Naive B cell (primary cell): ENCODE measurements at regions not wholly inside any gene's neighbourhood (a gene's known extent, or its start where the extent isn't known, plus 50 kb on each side); places are given as distances from the start of the nearest gene placed in this dataset.
"Not testable (repeated sequence)": the region's sequence is repeated elsewhere in the genome, so short reads cannot be mapped to it uniquely, and the experiment has no call there.

Experiments
- ATAC-seq, 2 donors: fragments of 150-1000 bp; cut with Tn5 transposase; 2 replicates each; pipeline ENCODE4 v1.10.0; 2021; ENCODE audit warnings: low read depth in 2 of 2, mild to moderate bottlenecking in 2 of 2, moderate library complexity in 2 of 2
- DNase-seq: peaks from one replicate; pipeline ENCODE4 v3.0.0; 2022
- H3K27ac Mint-ChIP-seq, 6 donors: one replicate each; pipeline ENCODE4 v1.8.0; 2020 to 2022; ENCODE audit warnings: mild to moderate bottlenecking in 6 of 6, mixed read lengths in 6 of 6, moderate library complexity in 5 of 6, inconsistent platforms in 2 of 6
- H3K27me3 Mint-ChIP-seq, 3 donors: one replicate each; pipeline ENCODE4 v1.8.0; 2021 to 2022; ENCODE audit warnings: mixed read lengths in 3 of 3, mild to moderate bottlenecking in 1 of 3
- H3K36me3 Mint-ChIP-seq, 2 donors: one replicate each; pipeline ENCODE4 v1.8.0; 2020 to 2022; ENCODE audit warnings: mixed read lengths in 2 of 2, inconsistent platforms in 1 of 2, mild to moderate bottlenecking in 1 of 2
- H3K4me1 Mint-ChIP-seq, 3 donors: one replicate each; pipeline ENCODE4 v1.8.0; 2020 to 2022; ENCODE audit warnings: mixed read lengths in 3 of 3, inconsistent platforms in 1 of 3, mild to moderate bottlenecking in 1 of 3, moderate library complexity in 1 of 3
- H3K4me3 Mint-ChIP-seq, 8 donors: one replicate each; pipeline ENCODE4 v1.8.0; 2020 to 2022; ENCODE audit warnings: mild to moderate bottlenecking in 8 of 8, mixed read lengths in 8 of 8, moderate library complexity in 8 of 8, inconsistent platforms in 2 of 8
- H3K9me3 Mint-ChIP-seq, 7 donors: one replicate each; pipeline ENCODE4 v1.8.0; 2020 to 2022; ENCODE audit warnings: mixed read lengths in 7 of 7, mild to moderate bottlenecking in 5 of 7, inconsistent platforms in 2 of 7, moderate library complexity in 1 of 7

- Mint-ChIP-seq H3K4me3 (no peak overlapping the region), H3K9me3 (peaks cover 0 to 4% (median 0%) of the 10 kb centered on the region in 7 donors), H3K4me1 (peaks cover 2 to 12% (median 7%) of the 10 kb centered on the region in 3 donors), H3K36me3 (no peaks in the 10 kb centered on the region), H3K27me3 (no peaks in the 10 kb centered on the region), H3K27ac (no peak overlapping the region)
- ATAC-seq: no peak
- no peak for DNase-seq
Measured at GRCh38 chr5:163889369-163889768, 383.9 kb downstream of the MAT2B start.

GRCh38 chr5:163890261-163890660 is 384.8 kb downstream of the MAT2B start:
- DNase-seq (no peak), ATAC-seq (no peak)
- Mint-ChIP-seq H3K27ac (no peak overlapping the region), H3K27me3 (no peaks in the 10 kb centered on the region), H3K4me3 (no peak overlapping the region), H3K36me3 (no peaks in the 10 kb centered on the region), H3K9me3 (peaks cover 0 to 4% (median 0%) of the 10 kb centered on the region in 7 donors), H3K4me1 (peaks cover 9 to 17% (median 16%) of the 10 kb centered on the region in 3 donors)

- Mint-ChIP-seq H3K27me3 (no peaks in the 10 kb centered on the region), H3K27ac (peak overlapping the region in 2 of 6 donors; percentile 14 to 22), H3K9me3 (no peaks in the 10 kb centered on the region), H3K36me3 (no peaks in the 10 kb centered on the region), H3K4me3 (no peak overlapping the region), H3K4me1 (peaks cover 10 to 32% (median 23%) of the 10 kb centered on the region in 3 donors)
- ATAC-seq (no peak), DNase-seq (no peak)
Measured at GRCh38 chr5:163893281-163893680, 387.9 kb downstream of the MAT2B start.

- no peak for DNase-seq
- peak; percentile 52 to 79 for ATAC-seq
- Mint-ChIP-seq H3K9me3 (no peaks in the 10 kb centered on the region), H3K36me3 (no peaks in the 10 kb centered on the region), H3K4me3 (peak overlapping the region in 1 of 8 donors; percentile 1), H3K27ac (peak overlapping the region in 1 of 6 donors; percentile 53), H3K27me3 (no peaks in the 10 kb centered on the region), H3K4me1 (peaks cover 18 to 43% (median 27%) of the 10 kb centered on the region in 3 donors)
Measured at GRCh38 chr5:163894645-163895044, 389.2 kb downstream of the MAT2B start.

GRCh38 chr5:163898873-163899272 is 393.5 kb downstream of the MAT2B start:
- H3K4me1 Mint-ChIP-seq: peaks cover 18 to 36% (median 24%) of the 10 kb centered on the region in 3 donors
- peak overlapping the region in 1 of 6 donors; percentile 4 for H3K27ac Mint-ChIP-seq
- no peaks in the 10 kb centered on the region for H3K27me3 Mint-ChIP-seq
- peaks cover 0 to 5% of the 10 kb centered on the region in 2 donors for H3K36me3 Mint-ChIP-seq
- H3K9me3 Mint-ChIP-seq: peaks cover 0 to 2% (median 0%) of the 10 kb centered on the region in 7 donors
- ATAC-seq: no peak
- no peak for DNase-seq
- H3K4me3 Mint-ChIP-seq: no peak overlapping the region

- peak; percentile 64 to 77 for ATAC-seq
- peak overlapping the region; percentile 3 to 78 (median 64) for H3K4me3 Mint-ChIP-seq
- peaks cover 50 to 54% (median 52%) of the 10 kb centered on the region in 3 donors for H3K4me1 Mint-ChIP-seq
- not testable (repeated sequence) for H3K9me3 Mint-ChIP-seq, H3K27me3 Mint-ChIP-seq
- peak overlapping the region; percentile 59 to 97 (median 90) for H3K27ac Mint-ChIP-seq
- H3K36me3 Mint-ChIP-seq: peaks cover 4 to 18% of the 10 kb centered on the region in 2 donors
- DNase-seq: peak; percentile 42
Measured at GRCh38 chr5:163907783-163908182, 402.4 kb downstream of the MAT2B start.

- DNase-seq: no peak
- Mint-ChIP-seq H3K4me1 (peaks cover 53 to 58% (median 54%) of the 10 kb centered on the region in 3 donors), H3K27me3 (no peaks in the 10 kb centered on the region), H3K4me3 (peak overlapping the region; percentile 3 to 78 (median 64)), H3K9me3 (peaks cover 2 to 9% (median 6%) of the 10 kb centered on the region in 7 donors), H3K27ac (peak overlapping the region; percentile 59 to 97 (median 90)), H3K36me3 (peaks cover 4 to 18% of the 10 kb centered on the region in 2 donors)
- ATAC-seq: peak; percentile 84 to 85
Measured at GRCh38 chr5:163908253-163908652, 402.8 kb downstream of the MAT2B start.

- ATAC-seq (no peak), DNase-seq (no peak)
- H3K36me3 Mint-ChIP-seq: peaks cover 4 to 18% of the 10 kb centered on the region in 2 donors
- peak overlapping the region in 1 of 8 donors; percentile 1 for H3K4me3 Mint-ChIP-seq
- no peaks in the 10 kb centered on the region for H3K27me3 Mint-ChIP-seq
- peaks cover 2 to 9% (median 6%) of the 10 kb centered on the region in 7 donors for H3K9me3 Mint-ChIP-seq
- peak overlapping the region in 3 of 6 donors; percentile 18 to 87 (median 35) for H3K27ac Mint-ChIP-seq
- H3K4me1 Mint-ChIP-seq: peaks cover 73 to 77% (median 73%) of the 10 kb centered on the region in 3 donors
Measured at GRCh38 chr5:163910226-163910625, 404.8 kb downstream of the MAT2B start.

- H3K27ac Mint-ChIP-seq: peak overlapping the region; percentile 12 to 100 (median 89)
- no peak for ATAC-seq
- peaks cover 0 to 10% of the 10 kb centered on the region in 2 donors for H3K36me3 Mint-ChIP-seq
- H3K4me3 Mint-ChIP-seq: no peak overlapping the region
- H3K4me1 Mint-ChIP-seq: peaks cover 78 to 83% (median 81%) of the 10 kb centered on the region in 3 donors
- peaks cover 0 to 3% (median 2%) of the 10 kb centered on the region in 7 donors for H3K9me3 Mint-ChIP-seq
- H3K27me3 Mint-ChIP-seq: no peaks in the 10 kb centered on the region
- no peak for DNase-seq
Measured at GRCh38 chr5:163912046-163912445, 406.6 kb downstream of the MAT2B start.

GRCh38 chr5:163913548-163913947 is 408.1 kb downstream of the MAT2B start:
- peaks cover 77 to 83% (median 81%) of the 10 kb centered on the region in 3 donors for H3K4me1 Mint-ChIP-seq
- no peak for DNase-seq
- peaks cover 0 to 25% of the 10 kb centered on the region in 2 donors for H3K36me3 Mint-ChIP-seq
- no peak for ATAC-seq
- H3K4me3 Mint-ChIP-seq: peak overlapping the region in 3 of 8 donors; percentile 16 to 21 (median 18)
- H3K9me3 Mint-ChIP-seq: peaks cover 6 to 16% (median 9%) of the 10 kb centered on the region in 7 donors
- no peaks in the 10 kb centered on the region for H3K27me3 Mint-ChIP-seq
- peak overlapping the region; percentile 64 to 100 (median 100) for H3K27ac Mint-ChIP-seq

GRCh38 chr5:163914910-163915309 is 409.5 kb downstream of the MAT2B start:
- peak; percentile 73 to 76 for ATAC-seq
- Mint-ChIP-seq H3K27me3 (no peaks in the 10 kb centered on the region), H3K9me3 (peaks cover 12 to 30% (median 23%) of the 10 kb centered on the region in 7 donors), H3K4me1 (peaks cover 71 to 80% (median 76%) of the 10 kb centered on the region in 3 donors), H3K4me3 (peak overlapping the region; percentile 82 to 95 (median 89)), H3K27ac (peak overlapping the region; percentile 100), H3K36me3 (peaks cover 6 to 39% of the 10 kb centered on the region in 2 donors)
- DNase-seq: peak; percentile 93

GRCh38 chr5:163915481-163915961 is 410.1 kb downstream of the MAT2B start:
- peak; percentile 65 for ATAC-seq
- peaks cover 12 to 36% (median 28%) of the 10 kb centered on the region in 7 donors for H3K9me3 Mint-ChIP-seq
- peaks cover 6 to 40% of the 10 kb centered on the region in 2 donors for H3K36me3 Mint-ChIP-seq
- DNase-seq: peak; percentile 85
- H3K4me1 Mint-ChIP-seq: peaks cover 71 to 80% (median 75%) of the 10 kb centered on the region in 3 donors
- H3K4me3 Mint-ChIP-seq: peak overlapping the region; percentile 82 to 95 (median 89)
- no peaks in the 10 kb centered on the region for H3K27me3 Mint-ChIP-seq
- H3K27ac Mint-ChIP-seq: peak overlapping the region; percentile 100

- Mint-ChIP-seq H3K9me3 (peaks cover 14 to 44% (median 37%) of the 10 kb centered on the region in 7 donors), H3K4me3 (peak overlapping the region; percentile 82 to 95 (median 89)), H3K4me1 (peaks cover 71 to 88% (median 81%) of the 10 kb centered on the region in 3 donors), H3K27ac (peak overlapping the region; percentile 100), H3K27me3 (no peaks in the 10 kb centered on the region), H3K36me3 (peaks cover 6 to 47% of the 10 kb centered on the region in 2 donors)
- DNase-seq (peak; percentile 83), ATAC-seq (peak; percentile 47 to 51)
Measured at GRCh38 chr5:163916376-163916775, 411.0 kb downstream of the MAT2B start.

GRCh38 chr5:163916861-163917260 is 411.4 kb downstream of the MAT2B start:
- peak overlapping the region; percentile 100 for H3K27ac Mint-ChIP-seq
- DNase-seq (no peak), ATAC-seq (no peak)
- H3K4me3 Mint-ChIP-seq: peak overlapping the region in 7 of 8 donors; percentile 82 to 95 (median 88)
- no peaks in the 10 kb centered on the region for H3K27me3 Mint-ChIP-seq
- peaks cover 14 to 48% (median 40%) of the 10 kb centered on the region in 7 donors for H3K9me3 Mint-ChIP-seq
- H3K4me1 Mint-ChIP-seq: peaks cover 67 to 84% (median 80%) of the 10 kb centered on the region in 3 donors
- peaks cover 6 to 44% of the 10 kb centered on the region in 2 donors for H3K36me3 Mint-ChIP-seq
